ENCODE measurements at regions not wholly inside any gene's neighbourhood (a gene's known extent, or its start where the extent isn't known, plus 50 kb on each side); places are given as distances from the start of the nearest gene placed in this dataset.

DNA sequence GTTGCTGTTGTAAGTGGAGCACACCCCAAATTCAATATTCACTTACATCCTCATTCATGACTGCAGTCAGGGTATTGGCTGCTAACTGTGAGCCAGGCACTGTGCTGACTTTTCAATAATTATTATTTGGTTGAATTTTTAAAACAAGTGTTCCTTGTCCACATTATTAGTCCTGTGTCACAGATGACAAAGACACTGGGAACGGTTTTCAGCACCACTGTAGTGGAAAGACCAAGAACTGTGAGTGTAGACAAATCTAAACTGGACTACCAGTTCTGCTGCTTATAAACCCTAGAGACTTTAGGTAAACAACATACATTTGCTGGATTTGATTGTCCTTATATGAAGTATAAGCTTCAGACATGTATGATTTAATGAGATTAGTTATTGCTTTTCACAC lies 197.7 kb upstream of the ROBO2 start:
- H4K20me1 ChIP-seq (ENCODE audit: insufficient read depth, low read depth, low read length): no peaks in the 10 kb centered on the region
- H3K4me1 ChIP-seq (ENCODE audit: low read length): no peaks in the 10 kb centered on the region
- H3K9me3 ChIP-seq (ENCODE audit: low read length): 0 out of 2 replicates have a peak, but pooled peaks cover 2% of the 10 kb centered on the region
- H3K27ac ChIP-seq (ENCODE audit: low read length): no peak overlapping the region
- H3K9me2 ChIP-seq (replicated peaks; ENCODE audit: insufficient read depth, low read length): no peaks in the 10 kb centered on the region
- no peak overlapping the region for H3K4me3 ChIP-seq (ENCODE audit: low read length)
- H3K4me2 ChIP-seq (ENCODE audit: low read depth, low read length, poor library complexity, severe bottlenecking): no peak overlapping the region
- no peak overlapping the region for H3K9ac ChIP-seq (ENCODE audit: low read length)
- no peaks in the 10 kb centered on the region for H3K36me3 ChIP-seq (ENCODE audit: insufficient read depth, low read length)
- H3K27me3 ChIP-seq (ENCODE audit: low read length): 0 out of 2 replicates have a peak, but pooled peaks cover 2% of the 10 kb centered on the region
- DNase-seq: no peak
- no peaks in the 10 kb centered on the region for H3K79me2 ChIP-seq (ENCODE audit: low read length)
- no peak overlapping the region for H2AFZ ChIP-seq (ENCODE audit: low read length)

DNA sequence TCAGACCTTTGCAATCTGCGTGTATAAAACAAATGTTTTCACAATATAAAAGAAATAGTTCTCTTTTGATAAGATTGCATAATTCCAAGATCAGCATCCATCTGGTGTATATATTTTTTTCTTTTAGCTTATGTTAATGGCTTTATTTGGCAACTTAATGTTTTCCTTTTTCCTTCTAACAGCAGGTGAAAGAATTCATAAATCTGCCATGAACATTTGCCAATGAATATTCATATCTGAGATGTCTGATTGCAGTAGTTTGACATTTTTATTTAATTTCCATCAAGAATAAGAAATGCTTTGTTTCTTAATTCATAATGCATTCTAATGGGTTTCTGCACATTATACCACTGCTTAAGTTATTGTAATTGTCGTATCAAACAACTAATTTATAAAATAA lies 184.4 kb upstream of the ROBO2 start:
- Histone ChIP-seq H3K4me3 (ENCODE audit: low read length) (no peak overlapping the region), H3K36me3 (ENCODE audit: insufficient read depth, low read length) (no peaks in the 10 kb centered on the region), H2AFZ (ENCODE audit: low read length) (no peak overlapping the region), H3K9ac (ENCODE audit: low read length) (no peak overlapping the region), H3K27me3 (ENCODE audit: low read length) (no peaks in the 10 kb centered on the region), H3K9me2 (replicated peaks; ENCODE audit: insufficient read depth, low read length) (no peaks in the 10 kb centered on the region), H3K4me2 (ENCODE audit: low read depth, low read length, poor library complexity, severe bottlenecking) (no peak overlapping the region), H3K4me1 (ENCODE audit: low read length) (no peaks in the 10 kb centered on the region), H3K79me2 (ENCODE audit: low read length) (no peaks in the 10 kb centered on the region), H3K27ac (ENCODE audit: low read length) (no peak overlapping the region), H4K20me1 (ENCODE audit: insufficient read depth, low read depth, low read length) (no peaks in the 10 kb centered on the region), H3K9me3 (ENCODE audit: low read length) (no peaks in the 10 kb centered on the region)
- no peak for DNase-seq

DNA sequence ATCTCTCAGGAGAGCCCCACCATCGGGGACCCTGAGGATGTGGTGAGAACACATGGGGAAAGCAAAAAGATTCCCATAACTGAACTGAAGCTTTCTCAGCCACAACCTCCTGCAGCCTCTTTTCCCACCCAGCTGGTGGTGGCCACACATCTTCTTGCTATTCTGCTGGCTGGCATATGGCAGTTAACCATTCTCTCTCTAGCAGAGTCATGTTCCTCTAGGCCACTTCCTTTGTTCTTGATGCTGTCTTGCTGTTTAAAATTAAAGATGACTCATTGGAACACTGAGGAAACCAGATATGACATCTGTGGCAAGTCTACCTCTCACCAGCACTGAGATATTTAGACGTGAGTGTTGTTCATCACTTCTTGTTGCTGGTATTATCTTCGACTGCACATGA lies 180.3 kb upstream of the ROBO2 start:
- Histone ChIP-seq H4K20me1 (ENCODE audit: insufficient read depth, low read depth, low read length) (no peaks in the 10 kb centered on the region), H3K9ac (ENCODE audit: low read length) (no peak overlapping the region), H3K4me2 (ENCODE audit: low read depth, low read length, poor library complexity, severe bottlenecking) (no peak overlapping the region)

DNA sequence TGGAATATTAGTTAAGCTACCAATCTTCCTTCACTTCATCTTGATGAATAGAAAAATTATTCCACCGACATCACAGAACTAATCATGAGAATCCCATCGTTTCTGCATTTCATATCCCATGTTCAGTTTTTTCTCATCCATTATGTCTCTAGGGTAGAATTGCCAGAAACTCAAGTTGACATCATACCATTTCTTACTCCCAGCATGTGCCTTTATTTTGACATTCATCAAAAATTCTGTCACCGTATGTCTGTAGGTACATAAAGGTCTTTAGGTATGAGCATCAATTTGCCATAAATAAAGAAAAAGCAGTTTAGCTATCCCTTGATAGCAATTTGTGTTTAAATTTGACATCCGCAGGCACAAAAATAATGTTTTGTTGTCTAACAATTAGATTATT lies 175.5 kb upstream of the ROBO2 start:
- no peaks in the 10 kb centered on the region for H3K36me3 ChIP-seq (ENCODE audit: insufficient read depth, low read length)
- no peak overlapping the region for H3K4me2 ChIP-seq (ENCODE audit: low read depth, low read length, poor library complexity, severe bottlenecking)
- no peak overlapping the region for H3K9ac ChIP-seq (ENCODE audit: low read length)
- H3K27ac ChIP-seq (ENCODE audit: low read length): no peak overlapping the region
- H3K79me2 ChIP-seq (ENCODE audit: low read length): no peaks in the 10 kb centered on the region
- H3K9me2 ChIP-seq (replicated peaks; ENCODE audit: insufficient read depth, low read length): no peaks in the 10 kb centered on the region
- H3K4me3 ChIP-seq (ENCODE audit: low read length): no peak overlapping the region
- H2AFZ ChIP-seq (ENCODE audit: low read length): no peak overlapping the region
- peaks cover 29% of the 10 kb centered on the region for H3K4me1 ChIP-seq (ENCODE audit: low read length)
- no peaks in the 10 kb centered on the region for H3K9me3 ChIP-seq (ENCODE audit: low read length)
- H3K27me3 ChIP-seq (ENCODE audit: low read length): no peaks in the 10 kb centered on the region
- no peak for DNase-seq
- H4K20me1 ChIP-seq (ENCODE audit: insufficient read depth, low read depth, low read length): no peaks in the 10 kb centered on the region

More for the DNA sequence above, 180.3 kb upstream of the ROBO2 start:
- Histone ChIP-seq H3K4me3 (ENCODE audit: low read length) (no peak overlapping the region), H3K9me3 (ENCODE audit: low read length) (no peaks in the 10 kb centered on the region), H3K27ac (ENCODE audit: low read length) (no peak overlapping the region), H3K27me3 (ENCODE audit: low read length) (no peaks in the 10 kb centered on the region), H3K79me2 (ENCODE audit: low read length) (no peaks in the 10 kb centered on the region), H2AFZ (ENCODE audit: low read length) (no peak overlapping the region), H3K4me1 (ENCODE audit: low read length) (no peaks in the 10 kb centered on the region), H3K36me3 (ENCODE audit: insufficient read depth, low read length) (no peaks in the 10 kb centered on the region), H3K9me2 (replicated peaks; ENCODE audit: insufficient read depth, low read length) (no peaks in the 10 kb centered on the region)
- DNase-seq: no peak

DNA sequence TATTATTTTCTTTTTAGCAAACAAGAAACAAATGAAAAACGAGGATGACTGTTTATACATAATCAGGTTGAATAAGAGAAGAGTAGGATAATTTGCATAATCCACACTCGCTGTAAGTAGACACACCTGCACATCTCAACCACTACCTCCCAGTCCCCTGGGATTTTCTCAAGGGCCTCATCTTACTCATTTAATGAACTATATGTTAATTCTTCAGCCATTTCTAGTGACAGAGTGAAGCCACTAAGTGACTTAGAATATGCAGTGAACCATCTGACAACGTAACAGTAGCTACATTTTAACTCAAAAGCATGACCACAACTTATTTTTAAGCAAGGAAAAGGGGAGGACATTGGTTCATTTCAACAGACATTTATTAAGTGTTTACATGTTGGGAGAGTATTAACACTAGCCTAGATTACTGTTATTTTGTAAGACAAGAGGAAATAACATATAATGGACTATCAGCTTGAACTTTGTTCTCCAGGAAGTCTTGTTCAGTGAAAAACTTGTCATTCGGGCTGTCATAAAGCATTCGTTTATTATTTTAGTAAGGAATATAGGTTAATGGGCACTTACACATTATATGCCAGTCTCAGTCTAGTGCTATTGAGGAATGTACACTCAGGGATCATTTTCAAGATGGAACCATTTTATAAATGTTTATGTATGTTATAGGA lies 173.0 kb upstream of the ROBO2 start:
- peak; percentile 74 for DNase-seq
- Histone ChIP-seq H3K79me2 (ENCODE audit: low read length) (no peaks in the 10 kb centered on the region), H3K27ac (ENCODE audit: low read length) (no peak overlapping the region), H3K36me3 (ENCODE audit: insufficient read depth, low read length) (no peaks in the 10 kb centered on the region), H3K9me3 (ENCODE audit: low read length) (no peaks in the 10 kb centered on the region), H3K27me3 (ENCODE audit: low read length) (no peaks in the 10 kb centered on the region), H2AFZ (ENCODE audit: low read length) (no peak overlapping the region), H3K4me3 (ENCODE audit: low read length) (no peak overlapping the region), H3K9me2 (replicated peaks; ENCODE audit: insufficient read depth, low read length) (no peaks in the 10 kb centered on the region), H3K9ac (ENCODE audit: low read length) (no peak overlapping the region), H3K4me1 (ENCODE audit: low read length) (peaks cover 29% of the 10 kb centered on the region), H4K20me1 (ENCODE audit: insufficient read depth, low read depth, low read length) (no peaks in the 10 kb centered on the region), H3K4me2 (ENCODE audit: low read depth, low read length, poor library complexity, severe bottlenecking) (peak overlapping the region; percentile 44)

DNA sequence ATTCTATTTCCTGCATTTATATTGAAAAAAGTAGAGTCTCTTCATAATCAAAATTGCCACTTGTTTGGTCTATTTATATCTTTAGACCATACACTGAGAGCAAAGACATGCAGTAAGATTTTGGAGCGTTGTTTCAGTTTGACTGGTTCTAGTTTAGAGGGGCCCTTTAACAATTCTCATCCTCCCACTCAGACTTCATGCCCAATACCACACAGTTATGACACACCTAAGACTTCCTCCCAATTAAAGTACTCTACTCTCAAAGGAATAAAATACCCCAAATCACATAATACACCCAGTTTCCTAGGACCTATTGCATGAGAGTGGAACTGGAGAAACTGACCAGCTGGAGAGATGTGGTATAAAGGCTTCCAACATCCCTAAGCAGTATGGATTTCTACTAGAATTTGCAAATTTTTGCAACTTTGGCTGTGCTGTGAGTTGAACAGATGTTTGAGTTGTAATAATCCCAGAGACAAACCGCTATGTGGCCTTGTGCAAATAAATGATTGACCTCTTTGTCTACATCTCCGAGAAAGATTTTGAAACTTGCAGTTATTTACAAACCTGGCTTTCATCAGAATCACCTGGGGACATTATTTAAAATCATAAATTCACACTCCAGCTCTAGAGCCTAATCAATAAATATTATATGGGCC lies 170.0 kb upstream of the ROBO2 start:
- no peaks in the 10 kb centered on the region for H3K36me3 ChIP-seq (ENCODE audit: insufficient read depth, low read length)
- no peaks in the 10 kb centered on the region for H3K9me3 ChIP-seq (ENCODE audit: low read length)
- no peak overlapping the region for H3K9ac ChIP-seq (ENCODE audit: low read length)
- H3K9me2 ChIP-seq (replicated peaks; ENCODE audit: insufficient read depth, low read length): no peaks in the 10 kb centered on the region
- no peaks in the 10 kb centered on the region for H4K20me1 ChIP-seq (ENCODE audit: insufficient read depth, low read depth, low read length)
- no peaks in the 10 kb centered on the region for H3K79me2 ChIP-seq (ENCODE audit: low read length)
- no peak overlapping the region for H3K4me3 ChIP-seq (ENCODE audit: low read length)
- DNase-seq: no peak
- H3K27ac ChIP-seq (ENCODE audit: low read length): no peak overlapping the region
- H3K27me3 ChIP-seq (ENCODE audit: low read length): no peaks in the 10 kb centered on the region
- peaks cover 27% of the 10 kb centered on the region for H3K4me1 ChIP-seq (ENCODE audit: low read length)
- no peak overlapping the region for H3K4me2 ChIP-seq (ENCODE audit: low read depth, low read length, poor library complexity, severe bottlenecking)
- H2AFZ ChIP-seq (ENCODE audit: low read length): no peak overlapping the region

DNA sequence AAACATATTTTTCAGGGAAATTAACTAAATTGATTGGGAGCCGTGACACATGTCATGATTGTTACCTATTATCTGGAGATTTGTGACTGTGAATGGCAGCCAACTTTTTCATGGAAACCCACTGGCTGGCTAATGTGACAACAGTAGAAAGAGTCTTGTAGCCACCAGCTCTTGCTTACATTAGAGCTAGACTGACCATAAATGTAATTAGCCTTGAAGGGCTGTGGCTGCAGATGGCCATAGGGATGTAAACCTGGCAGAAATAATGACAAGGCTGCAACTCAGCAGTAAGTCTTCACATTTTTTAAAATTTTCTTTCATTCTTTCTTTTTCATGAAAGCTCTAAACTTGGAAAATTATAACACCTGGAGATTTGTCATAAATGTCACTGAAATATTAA lies 168.2 kb upstream of the ROBO2 start:
- Histone ChIP-seq H3K79me2 (ENCODE audit: low read length) (no peaks in the 10 kb centered on the region), H3K4me3 (ENCODE audit: low read length) (no peak overlapping the region), H3K9ac (ENCODE audit: low read length) (no peak overlapping the region), H3K4me2 (ENCODE audit: low read depth, low read length, poor library complexity, severe bottlenecking) (no peak overlapping the region), H3K36me3 (ENCODE audit: insufficient read depth, low read length) (no peaks in the 10 kb centered on the region), H3K27ac (ENCODE audit: low read length) (no peak overlapping the region), H3K9me3 (ENCODE audit: low read length) (no peaks in the 10 kb centered on the region), H2AFZ (ENCODE audit: low read length) (no peak overlapping the region), H4K20me1 (ENCODE audit: insufficient read depth, low read depth, low read length) (no peaks in the 10 kb centered on the region), H3K4me1 (ENCODE audit: low read length) (peaks cover 13% of the 10 kb centered on the region), H3K27me3 (ENCODE audit: low read length) (no peaks in the 10 kb centered on the region), H3K9me2 (replicated peaks; ENCODE audit: insufficient read depth, low read length) (no peaks in the 10 kb centered on the region)
- DNase-seq: no peak

DNA sequence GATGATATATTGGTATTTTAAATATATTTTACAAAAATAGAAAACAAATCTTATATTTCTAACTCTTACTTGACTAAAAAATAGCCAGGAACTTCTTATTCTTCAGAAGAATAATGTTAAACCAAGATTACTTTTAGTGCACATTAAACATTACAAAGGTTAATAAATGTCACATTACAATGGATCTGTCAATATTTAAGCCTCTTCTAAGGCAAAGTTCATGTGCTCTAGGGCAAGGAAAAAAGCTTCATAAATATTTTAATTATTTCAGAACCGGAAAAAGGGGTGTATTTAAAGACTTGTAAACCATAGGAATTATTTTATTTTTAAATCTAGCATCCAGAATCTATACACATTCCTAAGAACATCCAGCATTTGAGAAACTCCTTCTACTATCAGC lies 166.9 kb upstream of the ROBO2 start:
- H3K36me3 ChIP-seq (ENCODE audit: insufficient read depth, low read length): no peaks in the 10 kb centered on the region
- no peak overlapping the region for H3K27ac ChIP-seq (ENCODE audit: low read length)
- H2AFZ ChIP-seq (ENCODE audit: low read length): no peak overlapping the region

More for the DNA sequence above, 166.9 kb upstream of the ROBO2 start:
- no peak overlapping the region for H3K9ac ChIP-seq (ENCODE audit: low read length)
- H3K79me2 ChIP-seq (ENCODE audit: low read length): no peaks in the 10 kb centered on the region
- H4K20me1 ChIP-seq (ENCODE audit: insufficient read depth, low read depth, low read length): no peaks in the 10 kb centered on the region
- no peaks in the 10 kb centered on the region for H3K9me2 ChIP-seq (replicated peaks; ENCODE audit: insufficient read depth, low read length)
- no peaks in the 10 kb centered on the region for H3K4me1 ChIP-seq (ENCODE audit: low read length)
- H3K4me2 ChIP-seq (ENCODE audit: low read depth, low read length, poor library complexity, severe bottlenecking): no peak overlapping the region
- no peak for DNase-seq
- no peaks in the 10 kb centered on the region for H3K9me3 ChIP-seq (ENCODE audit: low read length)
- no peaks in the 10 kb centered on the region for H3K27me3 ChIP-seq (ENCODE audit: low read length)
- no peak overlapping the region for H3K4me3 ChIP-seq (ENCODE audit: low read length)
